ENCODE measurements at regions not wholly inside any gene's neighbourhood (a gene's known extent, or its start where the extent isn't known, plus 50 kb on each side); places are given as distances from the start of the nearest gene placed in this dataset.
A peak's percentile ranks its signal among the peaks of the same experiment; 100 is the strongest.

DNA sequence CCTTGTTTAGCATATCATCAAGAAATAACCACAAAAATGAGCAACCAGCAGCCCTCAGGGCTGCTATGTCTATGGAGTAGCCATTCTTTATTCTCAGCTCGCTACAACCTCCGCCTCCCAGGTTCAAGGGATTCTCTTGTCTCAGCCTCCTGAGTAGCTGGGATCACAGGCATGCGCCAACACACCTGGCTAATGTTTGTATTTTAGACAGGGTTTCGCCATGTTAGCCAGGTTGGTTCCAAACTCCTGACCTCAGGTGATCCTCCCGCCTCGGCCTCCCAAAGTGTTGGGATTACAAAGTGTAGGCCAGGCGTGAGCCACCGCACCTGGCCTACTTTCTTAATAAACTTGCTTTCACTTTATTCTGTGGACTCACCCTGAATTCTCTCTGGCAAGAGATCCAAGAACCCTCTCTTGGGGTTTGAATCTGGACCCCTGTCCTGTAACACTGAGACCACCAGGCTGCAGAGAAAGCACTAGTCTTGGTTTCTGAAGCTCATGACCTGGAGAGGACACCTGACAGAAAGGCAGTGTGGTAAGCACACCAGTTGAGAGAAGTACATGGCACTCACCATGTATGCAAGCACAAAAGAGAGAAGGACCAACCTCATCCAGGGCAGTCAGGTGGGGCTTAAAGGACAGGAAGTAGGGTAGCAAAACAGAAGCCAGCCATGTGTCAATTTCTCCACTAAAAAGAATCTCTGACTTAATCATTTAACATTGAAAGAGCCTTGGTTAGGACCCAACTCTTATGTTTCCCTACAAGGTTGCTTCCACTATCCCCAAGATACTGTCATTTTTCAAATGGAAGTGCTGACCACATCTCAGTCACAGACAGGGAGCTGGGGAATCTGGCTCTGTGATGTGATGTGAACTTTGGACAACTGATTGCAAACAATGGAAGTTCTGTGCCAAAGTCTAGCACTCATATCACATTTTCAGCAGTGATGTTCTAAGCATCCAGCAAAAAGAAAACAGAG lies 97.4 kb upstream of the DST start (continued):
- no peak for TF ChIP-seq HOXA5 (CRISPR knock-in tag; IDR thresholded peaks at IDR 0.05)
- no peak for TF ChIP-seq ZKSCAN5 (CRISPR knock-in tag; IDR thresholded peaks at IDR 0.05)
- TF ChIP-seq ZFAT (CRISPR knock-in tag; conservative IDR thresholded peaks at IDR 0.05), result no peak
- TF ChIP-seq ZNF790 (CRISPR knock-in tag; IDR thresholded peaks at IDR 0.05; ENCODE audit: borderline replicate concordance), result no peak
- TF ChIP-seq NFKB2 (CRISPR knock-in tag; IDR thresholded peaks at IDR 0.05; ENCODE audit: borderline replicate concordance), result no peak
- TF ChIP-seq, protein P1, sequence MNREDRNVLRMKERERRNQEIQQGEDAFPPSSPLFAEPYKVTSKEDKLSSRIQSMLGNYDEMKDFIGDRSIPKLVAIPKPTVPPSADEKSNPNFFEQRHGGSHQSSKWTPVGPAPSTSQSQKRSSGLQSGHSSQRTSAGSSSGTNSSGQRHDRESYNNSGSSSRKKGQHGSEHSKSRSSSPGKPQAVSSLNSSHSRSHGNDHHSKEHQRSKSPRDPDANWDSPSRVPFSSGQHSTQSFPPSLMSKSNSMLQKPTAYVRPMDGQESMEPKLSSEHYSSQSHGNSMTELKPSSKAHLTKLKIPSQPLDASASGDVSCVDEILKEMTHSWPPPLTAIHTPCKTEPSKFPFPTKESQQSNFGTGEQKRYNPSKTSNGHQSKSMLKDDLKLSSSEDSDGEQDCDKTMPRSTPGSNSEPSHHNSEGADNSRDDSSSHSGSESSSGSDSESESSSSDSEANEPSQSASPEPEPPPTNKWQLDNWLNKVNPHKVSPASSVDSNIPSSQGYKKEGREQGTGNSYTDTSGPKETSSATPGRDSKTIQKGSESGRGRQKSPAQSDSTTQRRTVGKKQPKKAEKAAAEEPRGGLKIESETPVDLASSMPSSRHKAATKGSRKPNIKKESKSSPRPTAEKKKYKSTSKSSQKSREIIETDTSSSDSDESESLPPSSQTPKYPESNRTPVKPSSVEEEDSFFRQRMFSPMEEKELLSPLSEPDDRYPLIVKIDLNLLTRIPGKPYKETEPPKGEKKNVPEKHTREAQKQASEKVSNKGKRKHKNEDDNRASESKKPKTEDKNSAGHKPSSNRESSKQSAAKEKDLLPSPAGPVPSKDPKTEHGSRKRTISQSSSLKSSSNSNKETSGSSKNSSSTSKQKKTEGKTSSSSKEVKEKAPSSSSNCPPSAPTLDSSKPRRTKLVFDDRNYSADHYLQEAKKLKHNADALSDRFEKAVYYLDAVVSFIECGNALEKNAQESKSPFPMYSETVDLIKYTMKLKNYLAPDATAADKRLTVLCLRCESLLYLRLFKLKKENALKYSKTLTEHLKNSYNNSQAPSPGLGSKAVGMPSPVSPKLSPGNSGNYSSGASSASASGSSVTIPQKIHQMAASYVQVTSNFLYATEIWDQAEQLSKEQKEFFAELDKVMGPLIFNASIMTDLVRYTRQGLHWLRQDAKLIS (CRISPR knock-in tag; IDR thresholded peaks at IDR 0.05), result no peak
- no peak for TF ChIP-seq SNRNP70 (IDR thresholded peaks at IDR 0.05; ENCODE audit: low read depth, low read length)
- TF ChIP-seq, protein P2, sequence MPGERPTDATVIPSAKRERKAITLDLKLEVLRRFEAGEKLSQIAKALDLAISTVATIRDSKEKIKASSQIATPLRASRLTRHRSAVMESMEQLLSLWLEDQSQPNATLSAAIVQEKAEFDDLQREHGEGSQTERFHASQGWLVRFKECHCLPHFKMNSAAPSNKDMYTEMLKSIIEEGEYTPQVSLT (CRISPR knock-in tag; IDR thresholded peaks at IDR 0.05; ENCODE audit: borderline replicate concordance, low read depth), result no peak
- 0 out of 2 replicates have a peak, but pooled peaks have one; percentile 39 for TF ChIP-seq GFI1 (CRISPR knock-in tag; IDR thresholded peaks at IDR 0.05; ENCODE audit: borderline replicate concordance)
- no peak for TF ChIP-seq ZNF703 (CRISPR knock-in tag; IDR thresholded peaks at IDR 0.05; ENCODE audit: borderline replicate concordance)
- no peak for TF ChIP-seq NONO (IDR thresholded peaks at IDR 0.05)
- TF ChIP-seq NONO (CRISPR knock-in tag; conservative IDR thresholded peaks at IDR 0.05), result no peak
- no peak for TF ChIP-seq HES4 (CRISPR knock-in tag; IDR thresholded peaks at IDR 0.05; ENCODE audit: borderline replicate concordance)
- TF ChIP-seq, protein P3, sequence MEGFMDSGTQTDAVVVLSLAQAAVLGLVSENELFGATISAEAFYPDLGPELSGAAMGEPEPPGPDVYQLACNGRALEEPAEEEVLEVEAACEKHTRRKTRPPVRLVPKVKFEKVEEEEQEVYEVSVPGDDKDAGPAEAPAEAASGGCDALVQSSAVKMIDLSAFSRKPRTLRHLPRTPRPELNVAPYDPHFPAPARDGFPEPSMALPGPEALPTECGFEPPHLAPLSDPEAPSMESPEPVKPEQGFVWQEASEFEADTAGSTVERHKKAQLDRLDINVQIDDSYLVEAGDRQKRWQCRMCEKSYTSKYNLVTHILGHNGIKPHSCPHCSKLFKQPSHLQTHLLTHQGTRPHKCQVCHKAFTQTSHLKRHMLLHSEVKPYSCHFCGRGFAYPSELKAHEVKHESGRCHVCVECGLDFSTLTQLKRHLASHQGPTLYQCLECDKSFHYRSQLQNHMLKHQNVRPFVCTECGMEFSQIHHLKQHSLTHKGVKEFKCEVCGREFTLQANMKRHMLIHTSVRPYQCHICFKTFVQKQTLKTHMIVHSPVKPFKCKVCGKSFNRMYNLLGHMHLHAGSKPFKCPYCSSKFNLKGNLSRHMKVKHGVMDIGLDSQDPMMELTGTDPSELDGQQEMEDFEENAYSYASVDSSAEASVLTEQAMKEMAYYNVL (CRISPR knock-in tag; IDR thresholded peaks at IDR 0.05; ENCODE audit: borderline replicate concordance), result no peak
- TF ChIP-seq KDM6A (CRISPR knock-in tag; IDR thresholded peaks at IDR 0.05; ENCODE audit: low read depth), result peak; percentile 88
- 0 out of 2 replicates have a peak, but pooled peaks have one; percentile 23 for TF ChIP-seq ZNF605 (CRISPR knock-in tag; IDR thresholded peaks at IDR 0.05)
- no peak for TF ChIP-seq ZNF780A (CRISPR knock-in tag; IDR thresholded peaks at IDR 0.05)
- TF ChIP-seq, protein P4, sequence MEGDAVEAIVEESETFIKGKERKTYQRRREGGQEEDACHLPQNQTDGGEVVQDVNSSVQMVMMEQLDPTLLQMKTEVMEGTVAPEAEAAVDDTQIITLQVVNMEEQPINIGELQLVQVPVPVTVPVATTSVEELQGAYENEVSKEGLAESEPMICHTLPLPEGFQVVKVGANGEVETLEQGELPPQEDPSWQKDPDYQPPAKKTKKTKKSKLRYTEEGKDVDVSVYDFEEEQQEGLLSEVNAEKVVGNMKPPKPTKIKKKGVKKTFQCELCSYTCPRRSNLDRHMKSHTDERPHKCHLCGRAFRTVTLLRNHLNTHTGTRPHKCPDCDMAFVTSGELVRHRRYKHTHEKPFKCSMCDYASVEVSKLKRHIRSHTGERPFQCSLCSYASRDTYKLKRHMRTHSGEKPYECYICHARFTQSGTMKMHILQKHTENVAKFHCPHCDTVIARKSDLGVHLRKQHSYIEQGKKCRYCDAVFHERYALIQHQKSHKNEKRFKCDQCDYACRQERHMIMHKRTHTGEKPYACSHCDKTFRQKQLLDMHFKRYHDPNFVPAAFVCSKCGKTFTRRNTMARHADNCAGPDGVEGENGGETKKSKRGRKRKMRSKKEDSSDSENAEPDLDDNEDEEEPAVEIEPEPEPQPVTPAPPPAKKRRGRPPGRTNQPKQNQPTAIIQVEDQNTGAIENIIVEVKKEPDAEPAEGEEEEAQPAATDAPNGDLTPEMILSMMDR (CRISPR knock-in tag; IDR thresholded peaks at IDR 0.05), result no peak
- no peak for TF ChIP-seq RFX5 (IDR thresholded peaks at IDR 0.05; ENCODE audit: low read depth, low read length)
- no peak for TF ChIP-seq SMAD9 (CRISPR knock-in tag; IDR thresholded peaks at IDR 0.05)
- 0 out of 2 replicates have a peak, but pooled peaks have one; percentile 52 for TF ChIP-seq THYN1 (CRISPR knock-in tag; IDR thresholded peaks at IDR 0.05; ENCODE audit: borderline replicate concordance, low read depth)
- TF ChIP-seq ZFP62 (CRISPR knock-in tag; IDR thresholded peaks at IDR 0.05), result no peak

Measured in HepG2 (cell line).